ENCODE measurements at regions not wholly inside any gene's neighbourhood (a gene's known extent, or its start where the extent isn't known, plus 50 kb on each side); places are given as distances from the start of the nearest gene placed in this dataset.

DNA sequence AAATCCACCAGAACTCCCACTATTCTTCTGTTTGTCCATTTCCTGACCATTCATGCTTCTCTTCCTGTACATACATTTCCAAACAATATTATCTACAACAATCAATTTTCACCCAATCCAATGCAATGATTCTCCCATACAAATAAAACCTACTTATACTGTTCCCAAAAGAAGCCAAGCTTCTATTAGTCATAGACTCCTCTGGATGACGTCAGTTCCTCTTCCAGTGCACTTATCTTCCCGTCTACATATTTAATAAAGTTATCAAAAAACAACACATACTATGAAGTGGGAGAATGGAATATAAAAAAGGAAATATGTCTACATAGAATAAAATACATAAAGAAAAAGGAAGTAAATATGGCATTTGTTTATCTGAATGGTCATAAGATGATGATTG, 165.4 kb downstream of the FOXG1 start:
- 91% methylated on average over 2 of the region's 2 CpGs; no CpG with 5 or more reads in 1 of the 2 experiments for WGBS, 2 experiments (ENCODE audit: extremely low coverage in 1 of 2, insufficient coverage in 1 of 2, insufficient read length in 1 of 2, insufficient replicate concordance in 2 of 2, low coverage in 1 of 2, low lambda C conversion rate in 2 of 2, missing lambda C conversion rate in 1 of 2)
- ChIA-PET CTCF (ENCODE audit: partially characterized antibody) (no interaction called here), POLR2A (ENCODE audit: partially characterized antibody) (no interaction called here)
- Histone ChIP-seq H3K27ac (ENCODE audit: low read depth, low read length) (no peak overlapping the region), H3K18ac (ENCODE audit: extremely low read depth, low read length) (no peak overlapping the region), H2BK15ac (ENCODE audit: low read length) (no peak overlapping the region), H3K9me3 (ENCODE audit: insufficient read depth in 2 of 2, low read depth in 1 of 2, low read length in 1 of 2) (no peaks in the 10 kb centered on the region), H3K4me3 (ENCODE audit: extremely low read depth in 1 of 4, insufficient read depth in 2 of 4, low read depth in 3 of 4, low read length in 4 of 4) (no peak overlapping the region), H2AK5ac (ENCODE audit: low read depth, low read length) (no peak overlapping the region), H4K5ac (ENCODE audit: insufficient read length, low read depth, low read length) (no peak overlapping the region), H3K4me2 (ENCODE audit: insufficient read depth in 1 of 2, low read depth in 2 of 2, low read length in 2 of 2) (no peak overlapping the region), H2BK20ac (ENCODE audit: low read length) (no peak overlapping the region), H3K14ac (ENCODE audit: insufficient read length) (no peak overlapping the region), H4K8ac (ENCODE audit: extremely low read depth, insufficient read depth, low read length) (no peak overlapping the region), H4K20me1 (replicated peaks in 1 of 2; ENCODE audit: control insufficient read depth in 1 of 2, insufficient read depth in 2 of 2, low read length in 2 of 2) (no peaks in the 10 kb centered on the region), H3K4ac (replicated peaks; ENCODE audit: insufficient read length, low read depth, low read length) (no peak overlapping the region), H3K4me1 (replicated peaks in 1 of 4; ENCODE audit: control insufficient read depth in 3 of 4, insufficient read depth in 4 of 4, low read length in 3 of 4) (no peaks in the 10 kb centered on the region), H3K56ac (replicated peaks; ENCODE audit: insufficient read length, low read depth, low read length) (no peak overlapping the region), H4K91ac (replicated peaks; ENCODE audit: insufficient read length, low read length) (no peak overlapping the region), H3K79me1 (ENCODE audit: low read depth, low read length) (no peaks in the 10 kb centered on the region), H2AFZ (ENCODE audit: low read length) (no peak overlapping the region), H3K27me3 (replicated peaks in 1 of 4; ENCODE audit: control insufficient read depth in 3 of 4, extremely low read depth in 1 of 4, insufficient read depth in 3 of 4, low read length in 3 of 4) (no peaks in the 10 kb centered on the region), H3K36me3 (ENCODE audit: control insufficient read depth in 2 of 4, insufficient read depth in 4 of 4, low read length in 3 of 4) (no peaks in the 10 kb centered on the region), H3K23me2 (ENCODE audit: low read depth, low read length) (no peaks in the 10 kb centered on the region), H3K79me2 (ENCODE audit: control insufficient read depth in 1 of 2, insufficient read depth in 2 of 2, low read length in 2 of 2) (no peaks in the 10 kb centered on the region), H2BK120ac (replicated peaks; ENCODE audit: low read depth, low read length) (no peak overlapping the region), H2BK12ac (ENCODE audit: low read depth, low read length) (no peak overlapping the region), H3K23ac (ENCODE audit: insufficient read length) (no peak overlapping the region), H2BK5ac (ENCODE audit: low read depth, low read length) (no peak overlapping the region), H3K9ac (replicated peaks in 1 of 4; ENCODE audit: extremely low read depth in 1 of 4, low read depth in 3 of 4, low read length in 3 of 4) (no peak overlapping the region)
- DNase-seq (ENCODE audit: low read depth in 1 of 2, low spot score in 2 of 2), result no peak
- TF ChIP-seq SIRT6 (IDR thresholded peaks at IDR 0.05; ENCODE audit: low read length) (no peak), SAP30 (IDR thresholded peaks at IDR 0.05; ENCODE audit: insufficient read depth, insufficient replicate concordance, low read length) (no peak), CBX5 (IDR thresholded peaks at IDR 0.05; ENCODE audit: low read depth, low read length) (no peak), SP4 (IDR thresholded peaks at IDR 0.05; ENCODE audit: low read length) (no peak), GTF2F1 (IDR thresholded peaks at IDR 0.05; ENCODE audit: borderline replicate concordance, low read depth, low read length) (no peak)
- no peak for FAIRE-seq
